CD14-positive monocyte (primary cell): ENCODE measurements at regions not wholly inside any gene's neighbourhood (a gene's known extent, or its start where the extent isn't known, plus 50 kb on each side); places are given as distances from the start of the nearest gene placed in this dataset.

Source experiments
- DNase-seq, 3 donors: peaks; one replicate each; pipeline ENCODE4 v3.0.0-alpha.2; 2011 to 2022
- H2AFZ ChIP-seq: 2 replicates; pipeline ENCODE4 v1.6.0; 2012; ENCODE audit warnings: mild to moderate bottlenecking, low read depth, low read length, inconsistent platforms; ENCODE audit not compliant: insufficient read depth, poor library complexity, severe bottlenecking
- H3K27ac ChIP-seq, 2 donors: 1 replicate in 1 of 2; 2 replicates in 1 of 2; pipeline ENCODE4 v1.5.1; 2012 to 2013; ENCODE audit warnings: low read length in 2 of 2, control low read depth in 1 of 2, inconsistent platforms in 1 of 2, low read depth in 1 of 2, mild to moderate bottlenecking in 1 of 2
- H3K27me3 ChIP-seq, 2 donors: one replicate each; pipeline versions ENCODE4 v1.6.0 to v1.6.1; 2011 to 2013; ENCODE audit warnings: low read length in 2 of 2; ENCODE audit not compliant: control insufficient read depth in 2 of 2, insufficient read depth in 2 of 2
- H3K36me3 ChIP-seq, 2 donors: replicated peaks in 1 of 2; 1 replicate in 1 of 2; 2 replicates in 1 of 2; pipeline versions ENCODE4 v1.5.1 to v1.6.1; 2012 to 2013; ENCODE audit warnings: low read length in 2 of 2, control low read depth in 1 of 2, inconsistent platforms in 1 of 2, mild to moderate bottlenecking in 1 of 2; ENCODE audit not compliant: insufficient read depth in 2 of 2, control insufficient read depth in 1 of 2
- H3K4me1 ChIP-seq, 2 donors: 1 replicate in 1 of 2; 2 replicates in 1 of 2; pipeline versions ENCODE4 v1.5.1 to v1.6.1; 2012 to 2013; ENCODE audit warnings: low read length in 2 of 2, control low read depth in 1 of 2, inconsistent platforms in 1 of 2, mild to moderate bottlenecking in 1 of 2, moderate library complexity in 1 of 2; ENCODE audit not compliant: insufficient read depth in 2 of 2, control insufficient read depth in 1 of 2
- H3K4me2 ChIP-seq: replicated peaks from 2 replicates; pipeline ENCODE3; 2012; ENCODE audit warnings: low read length, moderate library complexity, mild to moderate bottlenecking; ENCODE audit not compliant: poor library complexity, severe bottlenecking; ENCODE audit errors: extremely low read depth
- H3K4me3 ChIP-seq, 3 experiments: fragments of 200-600 bp in 1 of 3; sonication (generic) in 1 of 3; replicated peaks in 1 of 3; 1 replicate in 2 of 3; 2 replicates in 1 of 3; pipeline ENCODE4 v1.5.1; 2011 to 2013; ENCODE audit warnings: low read length in 3 of 3, mild to moderate bottlenecking in 3 of 3, control low read depth in 2 of 3, low read depth in 2 of 3, inconsistent platforms in 1 of 3, moderate library complexity in 1 of 3
- H3K79me2 ChIP-seq: 2 replicates; pipeline ENCODE4 v1.6.0; 2012; ENCODE audit warnings: mild to moderate bottlenecking, control low read depth, inconsistent platforms, low read length, moderate library complexity; ENCODE audit not compliant: insufficient read depth
- H3K9ac ChIP-seq: 2 replicates; pipeline ENCODE4 v1.6.0; 2017; ENCODE audit warnings: low read length, mild to moderate bottlenecking; ENCODE audit not compliant: insufficient read depth, poor library complexity, severe bottlenecking
- H3K9me3 ChIP-seq, 2 donors: replicated peaks in 1 of 2; 1 replicate in 1 of 2; 2 replicates in 1 of 2; pipeline versions ENCODE4 v1.5.1 to v1.6.1; 2012 to 2013; ENCODE audit warnings: low read length in 2 of 2, control low read depth in 1 of 2; ENCODE audit not compliant: control insufficient read depth in 1 of 2, insufficient read depth in 1 of 2
- H4K20me1 ChIP-seq: 2 replicates; pipeline ENCODE4 v1.6.0; 2012; ENCODE audit warnings: mild to moderate bottlenecking, low read length, control low read depth, moderate library complexity; ENCODE audit not compliant: insufficient read depth
- H3K27ac Mint-ChIP-seq, 7 donors: one replicate each; pipeline ENCODE4 v1.8.0; 2020; ENCODE audit warnings: mild to moderate bottlenecking in 7 of 7, mixed read lengths in 7 of 7, moderate library complexity in 6 of 7, inconsistent platforms in 2 of 7
- H3K27me3 Mint-ChIP-seq, 3 donors: one replicate each; pipeline ENCODE4 v1.8.0; 2021 to 2022; ENCODE audit warnings: low read depth in 3 of 3, mild to moderate bottlenecking in 3 of 3, mixed read lengths in 3 of 3, moderate library complexity in 3 of 3, inconsistent platforms in 1 of 3
- H3K36me3 Mint-ChIP-seq, 2 donors: one replicate each; pipeline ENCODE4 v1.8.0; 2020; ENCODE audit warnings: mixed read lengths in 2 of 2, inconsistent platforms in 1 of 2, mild to moderate bottlenecking in 1 of 2
- H3K4me1 Mint-ChIP-seq: one replicate; pipeline ENCODE4 v1.8.0; 2020; ENCODE audit warnings: mild to moderate bottlenecking, mixed read lengths
- H3K4me3 Mint-ChIP-seq, 2 donors: one replicate each; pipeline ENCODE4 v1.8.0; 2020; ENCODE audit warnings: mild to moderate bottlenecking in 2 of 2, mixed read lengths in 2 of 2, moderate library complexity in 1 of 2
- H3K9me3 Mint-ChIP-seq, 7 donors: one replicate each; pipeline ENCODE4 v1.8.0; 2020 to 2022; ENCODE audit warnings: mixed read lengths in 7 of 7, mild to moderate bottlenecking in 6 of 7, moderate library complexity in 6 of 7, inconsistent platforms in 2 of 7
- CTCF ChIP-seq: fragments of 200-600 bp; IDR thresholded peaks from one replicate; pipeline ENCODE4 v1.8.0; 2022; ENCODE audit warnings: antibody characterized with exemption, mild to moderate bottlenecking
- WGBS: methylation state at CpG from one replicate; pipeline ENCODE4 v1.1.5; 2013; ENCODE audit warnings: missing lambda C conversion rate; ENCODE audit not compliant: insufficient coverage; 5-methylcytosine and 5-hydroxymethylcytosine counted together
- intact Hi-C, 2 donors: fragments of 100-400 bp; cut with micrococcal nuclease; formaldehyde crosslinking; loops; one replicate each; pipeline versions ENCODE4 v1.15.0 to v1.15.1; 2023

- Histone ChIP-seq H3K4me2 (no peak overlapping the region), H3K27ac (no peak overlapping the region), H4K20me1 (no peaks in the 10 kb centered on the region), H3K27me3 (no peaks in the 10 kb centered on the region), H3K36me3 (no peaks in the 10 kb centered on the region), H3K4me1 (no peaks in the 10 kb centered on the region), H3K9ac (no peak overlapping the region), H3K9me3 (no peaks in the 10 kb centered on the region), H2AFZ (no peak overlapping the region), H3K79me2 (no peaks in the 10 kb centered on the region), H3K4me3 (no peak overlapping the region)
- DNase-seq: no peak
- no peak for TF ChIP-seq CTCF
- Mint-ChIP-seq H3K4me1 (peaks cover 2% of the 10 kb centered on the region), H3K27me3 (no peaks in the 10 kb centered on the region), H3K36me3 (no peaks in the 10 kb centered on the region), H3K27ac (no peak overlapping the region), H3K9me3 (peaks cover 0 to 6% (median 0%) of the 10 kb centered on the region in 7 donors), H3K4me3 (no peak overlapping the region)
- intact Hi-C loops: no loop called here
Measured at GRCh38 chr17:70648166-70648565, 478.8 kb downstream of the KCNJ2 start.

GRCh38 chr17:70653850-70654249, 484.5 kb downstream of the KCNJ2 start:
- no peaks in the 10 kb centered on the region for H3K27me3 ChIP-seq
- no peak overlapping the region for H2AFZ ChIP-seq
- no peaks in the 10 kb centered on the region for H3K36me3 ChIP-seq
- no peak overlapping the region for H3K9ac ChIP-seq
- WGBS: no CpG with 5 or more reads among the region's 3 CpGs
- Mint-ChIP-seq H3K27ac (no peak overlapping the region), H3K4me1 (no peaks in the 10 kb centered on the region), H3K9me3 (peaks cover 0 to 2% (median 0%) of the 10 kb centered on the region in 7 donors), H3K4me3 (no peak overlapping the region), H3K36me3 (no peaks in the 10 kb centered on the region), H3K27me3 (peaks cover 0 to 4% (median 0%) of the 10 kb centered on the region in 3 donors)
- no peak for TF ChIP-seq CTCF
- H4K20me1 ChIP-seq: no peaks in the 10 kb centered on the region
- intact Hi-C loops: no loop called here
- no peaks in the 10 kb centered on the region for H3K4me1 ChIP-seq
- no peak overlapping the region for H3K4me3 ChIP-seq
- DNase-seq: no peak
- H3K79me2 ChIP-seq: no peaks in the 10 kb centered on the region
- H3K9me3 ChIP-seq: no peaks in the 10 kb centered on the region
- H3K27ac ChIP-seq: no peak overlapping the region
- no peak overlapping the region for H3K4me2 ChIP-seq
